ENCODE measurements at regions not wholly inside any gene's neighbourhood (a gene's known extent, or its start where the extent isn't known, plus 50 kb on each side); places are given as distances from the start of the nearest gene placed in this dataset.

DNA sequence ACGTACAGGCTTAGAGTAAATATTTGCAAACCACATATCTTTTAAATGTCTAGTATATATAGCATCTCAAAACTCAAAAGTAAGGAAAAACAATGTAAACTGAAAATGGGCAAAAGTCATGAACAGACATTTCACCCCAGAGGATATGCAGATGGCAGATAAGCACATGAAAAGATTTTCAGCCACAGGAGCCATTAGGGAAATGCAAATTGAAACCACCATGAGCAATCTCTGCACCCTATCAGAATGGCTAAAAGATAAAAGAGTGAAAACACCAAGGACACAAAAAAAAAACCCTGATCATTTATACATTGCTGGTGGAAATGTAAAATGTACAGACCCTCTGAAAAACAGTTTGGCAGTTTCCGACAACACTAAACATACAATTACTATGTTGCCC is 292.7 kb downstream of the ZNF516 start:
- Mint-ChIP-seq H3K4me1 (no peaks in the 10 kb centered on the region), H3K27ac (no peak overlapping the region), H3K9me3 (no peaks in the 10 kb centered on the region), H3K4me3 (no peak overlapping the region), H3K27me3 (peaks cover 7% of the 10 kb centered on the region), H3K36me3 (no peaks in the 10 kb centered on the region)
- CTCF ChIA-PET: no interaction called here
- no peak for DNase-seq

DNA sequence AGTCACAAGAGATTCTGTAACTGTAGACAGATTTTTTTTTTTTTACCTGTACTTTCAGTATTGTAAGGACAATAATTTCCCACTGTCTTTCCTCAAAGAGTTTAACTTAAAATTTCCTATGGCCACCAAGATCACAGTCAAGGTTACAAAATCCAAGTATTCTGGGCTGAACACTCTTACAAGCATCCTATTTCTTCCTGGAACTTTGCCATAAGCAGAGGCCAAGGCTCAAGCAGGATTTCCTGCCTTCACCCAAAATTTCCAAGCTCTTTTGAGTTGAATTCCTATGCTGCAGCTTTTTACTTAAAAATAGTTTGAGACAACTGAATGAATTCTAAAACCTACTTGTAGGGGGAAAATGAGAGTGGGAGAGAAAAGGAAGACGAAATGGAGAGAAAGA is 299.4 kb downstream of the ZNF516 start:
- CTCF ChIA-PET: no interaction called here
- no peak overlapping the region for H3K4me3 Mint-ChIP-seq

DNA sequence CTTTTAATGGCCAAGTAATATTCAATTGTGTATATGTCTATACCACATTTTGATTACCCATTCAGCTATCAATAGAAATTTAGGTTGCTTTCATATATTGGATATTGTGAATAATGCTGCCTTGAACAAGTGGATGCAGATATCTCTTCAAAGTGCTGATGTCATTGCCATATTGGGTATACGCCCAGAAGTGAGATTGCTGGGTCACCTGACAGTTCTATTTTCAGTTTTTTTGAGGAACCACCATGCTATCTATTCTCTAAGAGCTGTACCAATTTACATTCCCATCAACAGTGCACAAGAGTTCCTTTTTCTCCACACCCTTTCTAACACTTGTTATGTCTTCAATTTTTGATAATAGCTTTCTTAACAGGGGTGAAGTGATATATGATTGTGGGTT is 306.9 kb downstream of the ZNF516 start:
- H3K9me3 Mint-ChIP-seq: no peaks in the 10 kb centered on the region
- H3K4me1 Mint-ChIP-seq: no peaks in the 10 kb centered on the region
- CTCF ChIA-PET: no interaction called here
- DNase-seq: no peak
- H3K27me3 Mint-ChIP-seq: peaks cover 5% of the 10 kb centered on the region
- no peaks in the 10 kb centered on the region for H3K36me3 Mint-ChIP-seq
- H3K4me3 Mint-ChIP-seq: no peak overlapping the region
- no peak overlapping the region for H3K27ac Mint-ChIP-seq

More for the DNA sequence above, 299.4 kb downstream of the ZNF516 start:
- DNase-seq: no peak
- no peak overlapping the region for H3K27ac Mint-ChIP-seq
- no peaks in the 10 kb centered on the region for H3K4me1 Mint-ChIP-seq
- no peaks in the 10 kb centered on the region for H3K9me3 Mint-ChIP-seq
- peaks cover 4% of the 10 kb centered on the region for H3K27me3 Mint-ChIP-seq
- H3K36me3 Mint-ChIP-seq: no peaks in the 10 kb centered on the region

DNA sequence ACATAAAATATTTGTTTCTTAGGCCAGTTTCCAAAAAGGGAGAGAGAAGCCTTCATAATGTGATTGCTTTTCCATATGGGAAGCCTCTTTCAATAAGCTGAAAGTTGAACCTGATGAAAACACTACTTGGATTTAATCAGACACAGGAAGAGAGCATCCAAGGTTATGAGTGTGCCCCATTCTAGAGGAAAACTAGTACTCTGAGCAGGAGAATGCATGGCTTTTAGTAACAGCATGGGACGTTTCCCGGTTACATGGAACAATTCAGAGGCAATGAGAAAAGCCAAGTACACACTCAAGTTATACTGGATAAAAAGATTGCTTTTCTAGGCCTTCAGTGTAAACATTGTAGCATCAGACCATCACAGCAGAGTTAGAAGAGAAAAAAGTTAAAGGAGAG is 315.8 kb downstream of the ZNF516 start:
- CTCF ChIA-PET: no interaction called here
- Mint-ChIP-seq H3K27me3 (no peaks in the 10 kb centered on the region), H3K27ac (no peak overlapping the region), H3K4me3 (no peak overlapping the region), H3K9me3 (no peaks in the 10 kb centered on the region), H3K36me3 (no peaks in the 10 kb centered on the region), H3K4me1 (no peaks in the 10 kb centered on the region)
- no peak for DNase-seq

- DNase-seq: no peak
- no peaks in the 10 kb centered on the region for H3K9me3 Mint-ChIP-seq
- H3K36me3 Mint-ChIP-seq: no peaks in the 10 kb centered on the region
- H3K27ac Mint-ChIP-seq: no peak overlapping the region
- no peak overlapping the region for H3K4me3 Mint-ChIP-seq
- CTCF ChIA-PET: no interaction called here
- H3K4me1 Mint-ChIP-seq: no peaks in the 10 kb centered on the region
- no peaks in the 10 kb centered on the region for H3K27me3 Mint-ChIP-seq
These were observed 317.9 kb downstream of the ZNF516 start for GRCh38 chr18:76177160-76177559.

DNA sequence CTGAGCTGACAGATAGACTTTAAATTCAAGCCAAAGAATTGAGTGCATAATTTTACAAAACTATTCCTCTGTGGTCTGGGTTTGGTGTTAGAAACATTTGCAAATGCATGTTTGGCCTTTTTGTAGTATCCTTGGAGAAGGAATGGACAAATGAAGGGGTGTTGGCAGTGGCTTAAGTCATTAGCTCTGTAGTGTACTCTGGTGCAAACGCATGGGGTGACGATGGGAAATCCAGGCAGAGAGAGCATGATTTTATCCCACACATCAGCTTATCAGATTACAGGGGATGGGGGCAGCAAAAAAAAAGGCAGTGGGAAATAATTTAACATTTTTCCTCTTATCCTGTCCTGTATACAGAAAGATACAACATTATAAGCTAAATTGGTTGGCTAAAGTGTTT is 320.6 kb downstream of the ZNF516 start:
- Mint-ChIP-seq H3K36me3 (no peaks in the 10 kb centered on the region), H3K4me3 (no peak overlapping the region), H3K4me1 (no peaks in the 10 kb centered on the region)

DNA sequence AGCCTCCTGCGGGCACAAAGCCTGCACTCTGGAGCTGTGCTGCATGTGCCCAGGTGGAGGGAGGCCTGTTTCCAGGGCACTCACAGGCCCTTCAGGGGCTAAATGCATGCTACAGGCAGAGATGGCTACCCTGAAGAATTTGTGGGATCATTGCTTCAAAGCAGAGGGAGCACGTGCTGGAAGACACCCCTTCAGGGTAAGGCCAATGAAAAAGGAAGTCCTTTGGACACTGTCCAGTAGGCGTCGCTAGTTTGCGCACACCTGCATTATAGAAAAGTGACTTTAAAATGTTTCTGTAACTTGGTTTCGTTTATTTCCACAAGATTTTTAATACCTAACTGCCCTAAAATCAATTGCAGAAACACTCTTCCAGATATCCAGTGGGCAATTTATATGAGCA is 325.3 kb downstream of the ZNF516 start:
- Mint-ChIP-seq H3K27ac (no peak overlapping the region), H3K4me3 (no peak overlapping the region), H3K27me3 (no peaks in the 10 kb centered on the region), H3K36me3 (no peaks in the 10 kb centered on the region), H3K4me1 (no peaks in the 10 kb centered on the region), H3K9me3 (no peaks in the 10 kb centered on the region)
- CTCF ChIA-PET: no interaction called here
- no peak for DNase-seq

More for the DNA sequence above, 320.6 kb downstream of the ZNF516 start:
- Mint-ChIP-seq H3K27ac (no peak overlapping the region), H3K27me3 (no peaks in the 10 kb centered on the region), H3K9me3 (no peaks in the 10 kb centered on the region)
- CTCF ChIA-PET: no interaction called here
- no peak for DNase-seq

- Mint-ChIP-seq H3K36me3 (no peaks in the 10 kb centered on the region), H3K9me3 (no peaks in the 10 kb centered on the region), H3K27ac (no peak overlapping the region), H3K4me3 (no peak overlapping the region), H3K27me3 (no peaks in the 10 kb centered on the region), H3K4me1 (no peaks in the 10 kb centered on the region)
- CTCF ChIA-PET: no interaction called here
- no peak for DNase-seq
These were observed 327.0 kb downstream of the ZNF516 start for GRCh38 chr18:76167845-76168621.

DNA sequence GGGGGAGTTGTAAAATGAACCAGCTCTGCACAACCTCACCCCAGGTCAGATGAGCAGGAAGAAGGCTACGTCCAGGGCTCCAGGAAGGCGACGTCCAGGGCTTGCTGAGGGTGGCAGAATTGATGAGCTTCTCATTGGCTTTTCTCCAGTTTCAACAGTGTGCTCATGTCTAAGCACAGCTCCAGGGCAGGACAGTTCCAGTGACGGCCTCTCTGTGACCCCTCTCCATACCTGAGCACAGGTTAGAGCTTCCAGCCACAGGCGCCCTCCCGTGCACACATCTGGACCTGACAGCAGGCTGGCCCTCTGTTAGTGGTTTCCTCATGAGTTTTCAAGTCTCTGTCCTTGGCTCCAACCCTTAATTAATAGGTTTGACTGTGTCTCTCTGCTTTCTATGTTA is 327.6 kb downstream of the ZNF516 start:
- CTCF ChIA-PET: no interaction called here
- DNase-seq: no peak
- Mint-ChIP-seq H3K9me3 (no peaks in the 10 kb centered on the region), H3K36me3 (no peaks in the 10 kb centered on the region), H3K27ac (no peak overlapping the region), H3K4me1 (no peaks in the 10 kb centered on the region), H3K27me3 (no peaks in the 10 kb centered on the region), H3K4me3 (no peak overlapping the region)

DNA sequence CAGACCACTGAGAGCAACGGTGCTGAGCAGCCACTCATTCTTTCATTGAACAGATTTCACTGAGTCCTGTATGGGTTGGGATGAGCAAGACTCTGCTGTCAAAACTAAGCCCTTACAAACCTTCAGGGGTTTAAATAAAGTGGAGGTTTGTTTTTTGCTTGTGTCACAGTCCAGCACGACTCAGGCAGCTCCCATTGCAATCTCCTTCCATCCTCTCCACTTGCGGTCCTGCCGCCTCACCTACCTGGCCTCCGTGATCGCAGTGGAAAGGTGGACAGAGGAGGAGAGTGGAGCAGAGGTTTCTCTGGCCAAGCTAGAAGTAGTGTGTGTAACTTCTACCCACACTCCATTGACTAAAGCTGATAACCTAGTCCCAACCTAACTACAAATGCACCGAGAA is 332.2 kb downstream of the ZNF516 start:
- CTCF ChIA-PET: no interaction called here

GRCh38 chr18:76161983-76162382 is 333.1 kb downstream of the ZNF516 start:
- no peak overlapping the region for H3K27ac Mint-ChIP-seq
- CTCF ChIA-PET: no interaction called here
- no peak for DNase-seq
- no peaks in the 10 kb centered on the region for H3K36me3 Mint-ChIP-seq
- no peaks in the 10 kb centered on the region for H3K27me3 Mint-ChIP-seq
- no peak overlapping the region for H3K4me3 Mint-ChIP-seq
- no peaks in the 10 kb centered on the region for H3K9me3 Mint-ChIP-seq
- no peaks in the 10 kb centered on the region for H3K4me1 Mint-ChIP-seq

More for the DNA sequence above, 332.2 kb downstream of the ZNF516 start:
- Mint-ChIP-seq H3K27me3 (no peaks in the 10 kb centered on the region), H3K4me3 (no peak overlapping the region), H3K27ac (no peak overlapping the region), H3K36me3 (no peaks in the 10 kb centered on the region), H3K9me3 (no peaks in the 10 kb centered on the region), H3K4me1 (no peaks in the 10 kb centered on the region)
- DNase-seq: no peak

- CTCF ChIA-PET: no interaction called here
- no peaks in the 10 kb centered on the region for H3K9me3 Mint-ChIP-seq
These were observed 341.4 kb downstream of the ZNF516 start for GRCh38 chr18:76153691-76154090.

GRCh38 chr18:76149734-76150133 is 345.3 kb downstream of the ZNF516 start:
- no peak overlapping the region for H3K27ac Mint-ChIP-seq
- CTCF ChIA-PET: no interaction called here

More at GRCh38 chr18:76153691-76154090, 341.4 kb downstream of the ZNF516 start:
- H3K36me3 Mint-ChIP-seq: no peaks in the 10 kb centered on the region
- no peak for DNase-seq
- H3K27me3 Mint-ChIP-seq: no peaks in the 10 kb centered on the region
- no peaks in the 10 kb centered on the region for H3K4me1 Mint-ChIP-seq
- no peak overlapping the region for H3K27ac Mint-ChIP-seq
- no peak overlapping the region for H3K4me3 Mint-ChIP-seq

DNA sequence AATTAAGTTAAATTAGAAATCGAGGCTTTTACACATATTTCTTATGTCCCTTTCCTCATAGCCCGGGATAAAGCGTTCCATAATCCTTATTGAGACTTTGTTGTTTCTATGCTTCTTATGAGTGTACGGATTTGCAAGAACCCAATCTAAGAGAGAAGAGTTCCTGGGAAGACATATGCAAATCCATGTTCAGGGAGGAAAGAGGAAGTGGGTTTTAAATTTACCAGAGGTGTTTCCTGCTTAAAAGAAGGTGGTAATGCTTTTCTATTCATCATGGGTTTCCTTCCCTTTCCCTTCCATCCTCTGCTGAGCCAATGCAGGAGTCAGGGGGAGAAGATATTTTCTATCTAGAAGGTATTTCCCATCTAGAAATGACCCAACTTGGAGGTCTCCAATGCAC is 345.8 kb downstream of the ZNF516 start:
- no peak overlapping the region for H3K4me3 Mint-ChIP-seq
- DNase-seq: no peak
- H3K4me1 Mint-ChIP-seq: no peaks in the 10 kb centered on the region
- no peaks in the 10 kb centered on the region for H3K9me3 Mint-ChIP-seq
- CTCF ChIA-PET: no interaction called here
- no peak overlapping the region for H3K27ac Mint-ChIP-seq
- H3K36me3 Mint-ChIP-seq: no peaks in the 10 kb centered on the region
- H3K27me3 Mint-ChIP-seq: no peaks in the 10 kb centered on the region

More at GRCh38 chr18:76149734-76150133, 345.3 kb downstream of the ZNF516 start:
- H3K27me3 Mint-ChIP-seq: no peaks in the 10 kb centered on the region
- H3K4me1 Mint-ChIP-seq: no peaks in the 10 kb centered on the region
- no peaks in the 10 kb centered on the region for H3K36me3 Mint-ChIP-seq
- DNase-seq: no peak
- no peak overlapping the region for H3K4me3 Mint-ChIP-seq
- no peaks in the 10 kb centered on the region for H3K9me3 Mint-ChIP-seq

DNA sequence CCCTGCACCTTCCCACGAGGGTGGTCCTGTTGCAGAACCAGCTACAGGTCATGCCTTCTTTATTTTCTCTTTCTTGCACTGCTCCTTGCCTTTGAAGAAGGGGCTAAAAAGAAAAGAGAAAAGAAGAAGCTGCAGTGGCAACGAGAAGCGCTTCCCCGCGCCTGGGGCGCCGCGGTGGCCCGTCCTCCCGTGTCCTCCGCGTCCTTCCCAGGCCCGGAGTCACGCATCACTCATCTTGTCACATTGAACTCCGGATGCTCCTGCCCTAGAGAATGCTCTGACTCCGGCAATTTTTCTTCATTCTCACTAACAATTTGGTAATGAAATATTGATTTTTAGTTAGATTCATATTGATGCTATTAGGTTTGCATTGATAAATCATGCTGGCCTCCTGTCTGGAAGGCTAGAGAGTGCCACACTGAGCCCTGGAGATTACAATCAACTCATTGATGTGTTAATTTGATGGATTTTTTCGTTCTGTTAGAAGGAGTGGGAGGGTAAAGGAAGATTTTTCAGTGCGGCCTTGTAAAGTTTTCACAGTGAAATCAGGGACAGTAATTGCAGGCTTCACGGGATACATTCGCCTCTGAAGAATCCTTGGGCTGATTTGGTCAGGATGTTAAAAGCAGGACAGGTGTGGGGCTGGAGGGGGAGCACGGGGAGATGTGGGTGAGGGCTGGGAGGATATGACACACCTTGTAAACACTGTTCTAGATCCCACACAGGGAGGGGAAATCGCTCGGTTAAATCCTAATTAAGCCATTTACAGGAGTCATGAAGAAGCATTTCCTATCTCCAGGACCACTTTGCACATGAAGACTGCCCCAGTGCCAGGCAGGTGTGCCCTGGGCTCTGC is 349.3 kb downstream of the ZNF516 start:
- no peaks in the 10 kb centered on the region for H3K27me3 Mint-ChIP-seq
- H3K4me1 Mint-ChIP-seq: no peaks in the 10 kb centered on the region
- no peak overlapping the region for H3K27ac Mint-ChIP-seq
- no peak overlapping the region for H3K4me3 Mint-ChIP-seq
- H3K36me3 Mint-ChIP-seq: no peaks in the 10 kb centered on the region
- no peak for DNase-seq
- H3K9me3 Mint-ChIP-seq: no peaks in the 10 kb centered on the region
- CTCF ChIA-PET: no interaction called here

All from activated naive CD4-positive, alpha-beta T cell treated with anti-CD3 and anti-CD28 coated beads, Interleukin-2, amount 10 ng/mL, durations not matched to agents 7 days and 5 days (primary cell).